Activated CD8-positive, alpha-beta T cell treated with anti-CD3 and anti-CD28 coated beads, Interleukin-2, amount 10 ng/mL, durations not matched to agents 7 days and 5 days (primary cell): ENCODE measurements at regions not wholly inside any gene's neighbourhood (a gene's known extent, or its start where the extent isn't known, plus 50 kb on each side); places are given as distances from the start of the nearest gene placed in this dataset.
"Not testable (repeated sequence)": the region's sequence is repeated elsewhere in the genome, so short reads cannot be mapped to it uniquely, and the experiment has no call there.

ENCODE experiments used
- ATAC-seq: fragments of 150-1000 bp; cut with Tn5 transposase; one replicate; pipeline ENCODE4 v1.10.0; 2021; ENCODE audit warnings: moderate library complexity
- CTCF ChIA-PET: fragments of 350-600 bp; sonication (Branson Sonifier 250); formaldehyde crosslinking; loops from one replicate; lab custom pipeline; 2021; ENCODE audit warnings: antibody characterized with exemption; lab: Charles Lee
- POLR2A ChIA-PET: fragments of 350-600 bp; sonication (Branson Sonifier 250); formaldehyde crosslinking; loops from one replicate; lab custom pipeline; 2021; ENCODE audit warnings: antibody characterized with exemption; lab: Charles Lee
- DNase-seq: peaks from one replicate; pipeline ENCODE4 v3.0.0-alpha.2; 2020
- H3K27ac Mint-ChIP-seq: one replicate; pipeline ENCODE4 v1.8.0; 2021; ENCODE audit warnings: mild to moderate bottlenecking, mixed read lengths
- H3K27me3 Mint-ChIP-seq: one replicate; pipeline ENCODE4 v1.8.0; 2021; ENCODE audit warnings: low read depth, mixed read lengths
- H3K36me3 Mint-ChIP-seq: one replicate; pipeline ENCODE4 v1.8.0; 2021; ENCODE audit warnings: low read depth, mixed read lengths
- H3K4me1 Mint-ChIP-seq: one replicate; pipeline ENCODE4 v1.8.0; 2021; ENCODE audit warnings: low read depth, mixed read lengths
- H3K4me3 Mint-ChIP-seq: one replicate; pipeline ENCODE4 v1.8.0; 2021; ENCODE audit warnings: mild to moderate bottlenecking, mixed read lengths
- H3K9me3 Mint-ChIP-seq: one replicate; pipeline ENCODE4 v1.8.0; 2022; ENCODE audit warnings: mixed read lengths; ENCODE audit not compliant: insufficient read depth

GRCh38 chr12:60210756-60211155 lies 614.9 kb downstream of the SLC16A7 start:
- CTCF ChIA-PET, result no interaction called here
- POLR2A ChIA-PET, result no interaction called here
- ATAC-seq, result no peak
- no peak for DNase-seq
- no peaks in the 10 kb centered on the region for H3K27me3 Mint-ChIP-seq
- H3K36me3 Mint-ChIP-seq, result no peaks in the 10 kb centered on the region
- H3K4me3 Mint-ChIP-seq, result no peak overlapping the region
- peaks cover 11% of the 10 kb centered on the region for H3K9me3 Mint-ChIP-seq
- H3K4me1 Mint-ChIP-seq, result no peaks in the 10 kb centered on the region
- H3K27ac Mint-ChIP-seq, result no peak overlapping the region

GRCh38 chr12:60211244-60211643 lies 615.4 kb downstream of the SLC16A7 start:
- no peak for DNase-seq
- no peaks in the 10 kb centered on the region for H3K4me1 Mint-ChIP-seq
- H3K36me3 Mint-ChIP-seq, result no peaks in the 10 kb centered on the region
- peaks cover 11% of the 10 kb centered on the region for H3K9me3 Mint-ChIP-seq
- no peak overlapping the region for H3K27ac Mint-ChIP-seq
- POLR2A ChIA-PET, result no interaction called here
- no peak overlapping the region for H3K4me3 Mint-ChIP-seq
- ATAC-seq, result no peak
- H3K27me3 Mint-ChIP-seq, result no peaks in the 10 kb centered on the region
- CTCF ChIA-PET, result no interaction called here

- no peaks in the 10 kb centered on the region for H3K4me1 Mint-ChIP-seq
- peaks cover 11% of the 10 kb centered on the region for H3K9me3 Mint-ChIP-seq
- H3K36me3 Mint-ChIP-seq, result no peaks in the 10 kb centered on the region
- ATAC-seq, result no peak
- POLR2A ChIA-PET, result no interaction called here
- no peak for DNase-seq
- CTCF ChIA-PET, result no interaction called here
- H3K27ac Mint-ChIP-seq, result no peak overlapping the region
- H3K27me3 Mint-ChIP-seq, result no peaks in the 10 kb centered on the region
- H3K4me3 Mint-ChIP-seq, result no peak overlapping the region
These were observed 616.6 kb downstream of the SLC16A7 start for GRCh38 chr12:60212159-60213000.

- H3K36me3 Mint-ChIP-seq, H3K27ac Mint-ChIP-seq, H3K4me1 Mint-ChIP-seq, POLR2A ChIA-PET, H3K27me3 Mint-ChIP-seq, H3K4me3 Mint-ChIP-seq, DNase-seq, CTCF ChIA-PET, ATAC-seq: not testable (repeated sequence)
- H3K9me3 Mint-ChIP-seq, result peaks cover 11% of the 10 kb centered on the region
These were observed 617.4 kb downstream of the SLC16A7 start for GRCh38 chr12:60213272-60213671.

GRCh38 chr12:60216226-60216625 lies 620.4 kb downstream of the SLC16A7 start:
- Mint-ChIP-seq H3K9me3 (peaks cover 11% of the 10 kb centered on the region), H3K4me3 (no peak overlapping the region), H3K36me3 (no peaks in the 10 kb centered on the region), H3K27me3 (no peaks in the 10 kb centered on the region), H3K4me1 (no peaks in the 10 kb centered on the region), H3K27ac (no peak overlapping the region)
- POLR2A ChIA-PET, result no interaction called here
- DNase-seq, result no peak
- CTCF ChIA-PET, result no interaction called here
- ATAC-seq, result no peak

- DNase-seq (no peak), ATAC-seq (no peak)
- H3K4me1 Mint-ChIP-seq, result no peaks in the 10 kb centered on the region
- H3K4me3 Mint-ChIP-seq, result no peak overlapping the region
- POLR2A ChIA-PET, result no interaction called here
- CTCF ChIA-PET, result no interaction called here
- no peak overlapping the region for H3K27ac Mint-ChIP-seq
- no peaks in the 10 kb centered on the region for H3K27me3 Mint-ChIP-seq
- H3K36me3 Mint-ChIP-seq, result no peaks in the 10 kb centered on the region
- H3K9me3 Mint-ChIP-seq, result peaks cover 7% of the 10 kb centered on the region
These were observed 627.4 kb downstream of the SLC16A7 start for GRCh38 chr12:60223242-60223641.

- Mint-ChIP-seq H3K4me3 (no peak overlapping the region), H3K27ac (no peak overlapping the region), H3K9me3 (peaks cover 7% of the 10 kb centered on the region), H3K27me3 (no peaks in the 10 kb centered on the region), H3K36me3 (no peaks in the 10 kb centered on the region), H3K4me1 (no peaks in the 10 kb centered on the region)
- CTCF ChIA-PET, result no interaction called here
- POLR2A ChIA-PET, result no interaction called here
- DNase-seq, result no peak
- ATAC-seq, result no peak
These were observed 629.6 kb downstream of the SLC16A7 start for GRCh38 chr12:60225216-60226000.

GRCh38 chr12:60227916-60228315 lies 632.1 kb downstream of the SLC16A7 start:
- Mint-ChIP-seq H3K9me3 (peaks cover 7% of the 10 kb centered on the region), H3K27me3 (no peaks in the 10 kb centered on the region)
- no peak for ATAC-seq

GRCh38 chr12:60230056-60230455 lies 634.2 kb downstream of the SLC16A7 start:
- ChIA-PET CTCF (no interaction called here), POLR2A (no interaction called here)
- peaks cover 7% of the 10 kb centered on the region for H3K9me3 Mint-ChIP-seq
- ATAC-seq, result no peak
- no peaks in the 10 kb centered on the region for H3K4me1 Mint-ChIP-seq
- no peak overlapping the region for H3K27ac Mint-ChIP-seq
- H3K36me3 Mint-ChIP-seq, result no peaks in the 10 kb centered on the region
- DNase-seq, result no peak
- no peak overlapping the region for H3K4me3 Mint-ChIP-seq
- no peaks in the 10 kb centered on the region for H3K27me3 Mint-ChIP-seq

More at GRCh38 chr12:60227916-60228315, 632.1 kb downstream of the SLC16A7 start:
- POLR2A ChIA-PET, result no interaction called here
- no peaks in the 10 kb centered on the region for H3K36me3 Mint-ChIP-seq
- no peak for DNase-seq
- H3K4me1 Mint-ChIP-seq, result no peaks in the 10 kb centered on the region
- H3K27ac Mint-ChIP-seq, result no peak overlapping the region
- CTCF ChIA-PET, result no interaction called here
- H3K4me3 Mint-ChIP-seq, result no peak overlapping the region

- Mint-ChIP-seq H3K9me3 (peaks cover 5% of the 10 kb centered on the region), H3K4me3 (no peak overlapping the region), H3K27ac (no peak overlapping the region), H3K4me1 (no peaks in the 10 kb centered on the region), H3K27me3 (no peaks in the 10 kb centered on the region), H3K36me3 (no peaks in the 10 kb centered on the region)
- DNase-seq, result no peak
- POLR2A ChIA-PET, result no interaction called here
- CTCF ChIA-PET, result no interaction called here
- ATAC-seq, result no peak
These were observed 635.5 kb downstream of the SLC16A7 start for GRCh38 chr12:60231303-60231702.

- Mint-ChIP-seq H3K27ac (no peak overlapping the region), H3K4me1 (no peaks in the 10 kb centered on the region), H3K27me3 (no peaks in the 10 kb centered on the region), H3K9me3 (peaks cover 3% of the 10 kb centered on the region), H3K36me3 (no peaks in the 10 kb centered on the region), H3K4me3 (no peak overlapping the region)
- no peak for DNase-seq
- ChIA-PET POLR2A (no interaction called here), CTCF (no interaction called here)
- ATAC-seq, result no peak
These were observed 636.4 kb downstream of the SLC16A7 start for GRCh38 chr12:60231976-60232907.
